ENCODE measurements at regions not wholly inside any gene's neighbourhood (a gene's known extent, or its start where the extent isn't known, plus 50 kb on each side); places are given as distances from the start of the nearest gene placed in this dataset.

DNA sequence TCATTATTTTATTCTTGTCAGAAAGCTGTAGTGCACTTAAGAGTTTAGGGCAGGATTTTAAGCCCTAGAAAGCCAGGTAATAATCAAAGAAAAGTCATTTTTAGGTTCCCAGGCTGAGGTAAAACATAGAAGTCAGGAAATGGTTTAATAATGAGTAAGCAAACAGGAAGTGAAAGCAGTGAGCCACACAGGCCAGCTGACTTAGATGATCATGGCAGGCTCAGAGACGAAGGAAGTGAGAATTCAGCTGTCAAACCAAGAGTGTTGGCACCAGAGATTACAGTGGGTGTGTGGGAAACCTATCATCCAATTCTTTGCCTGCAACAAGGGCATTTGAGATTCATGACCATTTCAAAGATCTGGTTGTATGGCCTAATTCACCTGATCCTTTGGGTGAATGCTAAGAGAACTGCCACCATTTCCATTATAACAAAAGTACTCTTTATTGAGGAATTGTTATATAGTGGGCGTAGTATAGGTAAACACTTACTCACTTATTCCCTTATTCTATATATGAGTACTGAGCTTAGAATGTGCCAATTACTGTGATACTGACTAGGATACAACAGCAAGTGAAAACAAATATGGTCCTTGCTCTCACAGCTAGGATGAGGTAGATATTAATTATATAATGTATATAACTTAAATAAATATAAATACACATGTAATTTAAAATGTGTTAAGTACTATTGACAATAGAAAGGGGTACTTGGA, 103.7 kb upstream of the EDNRB start:
- no peak overlapping the region for H3K4me3 ChIP-seq (ENCODE audit: low read depth, low read length)
- no peak for TF ChIP-seq CTCF (IDR thresholded peaks at IDR 0.05; ENCODE audit: low read depth, low read length, missing control alignments)
- DNase-seq (ENCODE audit: low read depth) = peak; percentile 81

DNA sequence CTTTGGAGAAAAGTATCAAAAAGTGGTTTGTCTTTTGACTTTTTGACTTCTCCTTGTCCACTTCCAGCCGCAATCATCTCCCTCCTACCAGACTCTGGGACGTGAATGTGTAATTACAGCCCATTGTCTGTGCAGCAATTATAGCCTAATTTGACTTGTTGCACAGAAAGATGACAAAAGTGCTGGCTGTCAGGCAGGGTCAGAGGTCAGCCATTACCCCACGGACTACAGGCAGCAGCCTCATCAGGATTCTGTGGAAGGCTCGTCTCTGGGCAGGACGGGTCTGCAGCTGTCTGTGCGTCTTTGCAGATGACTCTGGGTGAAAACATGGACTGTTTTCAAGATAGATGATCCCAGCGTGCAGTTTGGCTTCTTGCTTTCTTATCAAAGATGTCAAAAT, 102.2 kb upstream of the EDNRB start:
- DNase-seq (ENCODE audit: low read depth) = no peak
- TF ChIP-seq CTCF (IDR thresholded peaks at IDR 0.05; ENCODE audit: low read depth, low read length, missing control alignments) = no peak
- H3K4me3 ChIP-seq (ENCODE audit: low read depth, low read length) = no peak overlapping the region

- no peak overlapping the region for H3K4me3 ChIP-seq (ENCODE audit: low read depth, low read length)
- TF ChIP-seq CTCF (IDR thresholded peaks at IDR 0.05; ENCODE audit: low read depth, low read length, missing control alignments) = no peak
- DNase-seq (ENCODE audit: low read depth) = no peak
Measured at GRCh38 chr13:78015782-78016181, 97.2 kb upstream of the EDNRB start.

DNA sequence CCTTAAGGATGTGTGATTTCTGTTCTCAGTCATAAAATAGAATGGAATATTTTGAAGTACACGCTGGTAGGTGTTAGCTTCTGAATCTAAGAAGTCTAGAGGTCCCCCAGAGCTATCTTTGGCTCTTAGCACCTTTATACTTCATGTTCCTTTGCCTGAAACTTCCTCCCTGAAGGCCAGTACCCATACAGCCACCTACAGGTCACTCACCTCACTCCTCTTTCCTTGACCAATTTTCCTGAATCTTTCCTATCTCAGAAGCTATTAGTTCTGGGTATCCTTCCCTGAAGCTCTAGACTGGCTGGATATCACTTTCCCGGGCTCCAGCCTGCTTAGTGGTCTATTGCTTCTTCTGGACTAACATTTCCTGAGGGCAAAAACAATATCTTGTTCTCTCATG, 93.4 kb upstream of the EDNRB start:
- no peak overlapping the region for H3K4me3 ChIP-seq (ENCODE audit: low read depth, low read length)
- TF ChIP-seq CTCF (IDR thresholded peaks at IDR 0.05; ENCODE audit: low read depth, low read length, missing control alignments) = no peak
- no peak for DNase-seq (ENCODE audit: low read depth)

DNA sequence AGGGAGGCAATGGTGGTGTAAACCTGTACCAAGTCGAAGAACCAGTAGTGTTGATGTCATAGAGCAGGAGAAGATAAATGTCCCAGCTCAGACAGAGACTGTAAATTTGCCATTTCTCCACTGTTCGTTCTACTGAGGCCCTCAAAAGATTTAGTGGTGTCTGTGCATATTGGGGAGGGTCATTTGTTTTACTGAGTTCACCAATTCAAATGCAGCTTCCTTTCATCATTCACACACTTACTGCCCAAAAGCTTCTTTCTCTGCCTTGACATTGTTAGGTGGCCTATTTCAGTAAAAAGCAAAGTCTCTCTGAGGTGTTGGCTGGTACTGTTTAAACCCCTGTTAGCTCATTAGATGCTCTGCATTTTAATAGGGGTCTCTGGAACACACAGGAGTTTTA, 86.2 kb upstream of the EDNRB start:
- no peak overlapping the region for H3K4me3 ChIP-seq (ENCODE audit: low read depth, low read length)
- no peak for TF ChIP-seq CTCF (IDR thresholded peaks at IDR 0.05; ENCODE audit: low read depth, low read length, missing control alignments)
- no peak for DNase-seq (ENCODE audit: low read depth)

GRCh38 chr13:77999746-78000145, 81.1 kb upstream of the EDNRB start:
- no peak for TF ChIP-seq CTCF (IDR thresholded peaks at IDR 0.05; ENCODE audit: low read depth, low read length, missing control alignments)
- DNase-seq (ENCODE audit: low read depth) = no peak
- H3K4me3 ChIP-seq (ENCODE audit: low read depth, low read length) = no peak overlapping the region

DNA sequence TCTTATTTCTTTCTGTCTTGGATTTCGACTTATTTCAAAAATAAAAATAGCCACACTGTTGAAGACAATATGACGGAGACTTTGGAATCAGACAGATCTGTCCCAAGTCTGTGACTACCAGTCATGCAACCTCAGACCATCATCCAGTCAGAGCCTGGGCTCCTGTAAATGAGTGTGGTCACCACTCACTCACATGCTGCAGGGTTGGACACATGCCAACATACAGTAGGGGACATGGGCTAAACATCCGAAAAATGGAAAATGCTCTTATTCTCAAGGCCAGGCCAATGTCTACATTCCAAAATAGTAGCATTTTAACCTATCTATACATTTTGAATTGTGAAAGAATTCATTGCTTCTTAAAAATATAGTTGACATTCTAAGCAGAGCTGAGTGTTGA, 75.5 kb upstream of the EDNRB start:
- DNase-seq (ENCODE audit: low read depth) = no peak
- TF ChIP-seq CTCF (IDR thresholded peaks at IDR 0.05; ENCODE audit: low read depth, low read length, missing control alignments) = no peak

More for the DNA sequence above, 75.5 kb upstream of the EDNRB start:
- no peak overlapping the region for H3K4me3 ChIP-seq (ENCODE audit: low read depth, low read length)

Data from GM12864 (cell line).